SK-N-SH (cell line): ENCODE measurements at regions not wholly inside any gene's neighbourhood (a gene's known extent, or its start where the extent isn't known, plus 50 kb on each side); places are given as distances from the start of the nearest gene placed in this dataset.

Source experiments
- CTCF ChIA-PET: fragments of 300-600, 350-600 bp; formaldehyde crosslinking; extraction: SDS; loops from one replicate; lab custom pipeline; 2021; lab: Yijun Ruan, JAX
- POLR2A ChIA-PET: fragments of 350-600 bp; sonication (Branson Sonifier 250); formaldehyde crosslinking; extraction: SDS; loops from one replicate; lab custom pipeline; 2020; ENCODE audit warnings: antibody characterized with exemption, inconsistent platforms; lab: Yijun Ruan, JAX
- DNase-seq: peaks from one replicate; pipeline ENCODE4 v3.0.0; 2012
- H2AFZ ChIP-seq: fragments of 200-600 bp; sonication (generic); 2 replicates; pipeline ENCODE4 v1.8.1; 2016; ENCODE audit warnings: antibody characterized with exemption, mild to moderate bottlenecking, low read depth
- H3F3A ChIP-seq: fragments of 200-600 bp; sonication (generic); replicated peaks from 2 replicates; pipeline ENCODE3; 2016; ENCODE audit warnings: antibody characterized with exemption, mild to moderate bottlenecking; ENCODE audit not compliant: insufficient read depth
- H3K27ac ChIP-seq, 2 experiments: fragments of 200-500 bp in 1 of 2; fragments of 200-600 bp in 1 of 2; sonication (Bioruptor generic) in 1 of 2; sonication (generic), shearing (Covaris generic) in 1 of 2; 2 replicates each; pipeline versions ENCODE4 v1.5.1 to v1.6.1; 2014 to 2016; ENCODE audit warnings: low read depth in 2 of 2, inconsistent platforms in 1 of 2, low read length in 1 of 2, mild to moderate bottlenecking in 1 of 2, mixed read lengths in 1 of 2
- H3K27me3 ChIP-seq: fragments of 200-600 bp; sonication (generic), shearing (Covaris generic); 2 replicates; pipeline ENCODE4 v1.6.1; 2016; ENCODE audit warnings: mixed run types; ENCODE audit not compliant: insufficient read depth
- H3K36me3 ChIP-seq, 2 experiments: fragments of 200-500 bp in 1 of 2; fragments of 200-600 bp in 1 of 2; sonication (Bioruptor generic) in 1 of 2; sonication (generic) in 1 of 2; replicated peaks in 1 of 2; 2 replicates each; pipeline versions ENCODE3 to v1.5.1; 2014 to 2016; ENCODE audit warnings: low read length in 1 of 2, mild to moderate bottlenecking in 1 of 2; ENCODE audit not compliant: insufficient read depth in 2 of 2, control insufficient read depth in 1 of 2
- H3K4me1 ChIP-seq, 2 experiments: fragments of 200-500 bp in 1 of 2; fragments of 200-600 bp in 1 of 2; sonication (Bioruptor generic) in 1 of 2; sonication (generic), shearing (Covaris generic) in 1 of 2; 2 replicates each; pipeline versions ENCODE4 v1.5.1 to v1.6.1; 2014 to 2016; ENCODE audit warnings: low read depth in 1 of 2, low read length in 1 of 2, mixed run types in 1 of 2; ENCODE audit not compliant: insufficient read depth in 2 of 2, control insufficient read depth in 1 of 2
- H3K4me2 ChIP-seq: fragments of 200-600 bp; sonication (generic), shearing (Covaris generic); 2 replicates; pipeline ENCODE4 v1.6.1; 2017; ENCODE audit warnings: mixed run types
- H3K4me3 ChIP-seq, 2 experiments: fragments of 200-500 bp in 1 of 2; fragments of 200-600 bp in 1 of 2; sonication (Bioruptor generic) in 1 of 2; sonication (generic), shearing (Covaris generic) in 1 of 2; 2 replicates each; pipeline versions ENCODE4 v1.5.1 to v1.8.1; 2014 to 2016; ENCODE audit warnings: low read depth in 2 of 2, inconsistent platforms in 1 of 2, low read length in 1 of 2, mild to moderate bottlenecking in 1 of 2, mixed read lengths in 1 of 2, moderate library complexity in 1 of 2
- H3K79me2 ChIP-seq: fragments of 200-600 bp; sonication (generic); 2 replicates; pipeline ENCODE4 v1.8.1; 2017; ENCODE audit warnings: mild to moderate bottlenecking; ENCODE audit not compliant: insufficient read depth
- H3K9ac ChIP-seq: fragments of 200-600 bp; sonication (generic); 2 replicates; pipeline ENCODE4 v1.6.1; 2017; ENCODE audit warnings: mixed run types
- H3K9me2 ChIP-seq: fragments of 200-600 bp; sonication (generic); 2 replicates; pipeline ENCODE4 v1.6.1; 2017; ENCODE audit warnings: mixed run types
- H3K9me3 ChIP-seq: fragments of 200-600 bp; sonication (generic); 2 replicates; pipeline ENCODE4 v1.6.1; 2017; ENCODE audit warnings: mixed run types, mild to moderate bottlenecking, moderate library complexity
- H4K20me1 ChIP-seq: fragments of 200-600 bp; sonication (generic); 2 replicates; pipeline ENCODE4 v1.6.1; 2017; ENCODE audit warnings: mild to moderate bottlenecking, mixed run types; ENCODE audit not compliant: insufficient read depth
- CHD2 ChIP-seq: fragments of 150-350 bp; IDR thresholded peaks from 2 replicates; pipeline ENCODE4 v1.6.1; 2018; ENCODE audit warnings: low read length; ENCODE audit not compliant: partially characterized antibody
- ELF1 ChIP-seq: IDR thresholded peaks from 2 replicates; pipeline ENCODE4 v1.4.0; 2012
- EZH2phosphoT487 ChIP-seq: fragments of 200-600 bp; sonication (generic); IDR thresholded peaks from 2 replicates; pipeline ENCODE4 v1.6.1; 2017; ENCODE audit warnings: low read depth, mixed run types, mild to moderate bottlenecking, antibody characterized with exemption, moderate library complexity, borderline replicate concordance
- FOSL2 ChIP-seq: IDR thresholded peaks from 2 replicates; pipeline ENCODE4 v1.4.0; 2012; ENCODE audit warnings: low read depth, mild to moderate bottlenecking, moderate library complexity, borderline replicate concordance
- FOXM1 ChIP-seq: IDR thresholded peaks from 2 replicates; pipeline ENCODE4 v1.4.0; 2012; ENCODE audit warnings: low read depth, mild to moderate bottlenecking
- GATA2 ChIP-seq: sonication (generic); formaldehyde crosslinking; IDR thresholded peaks from 2 replicates; pipeline ENCODE4 v1.5.0; 2020; ENCODE audit warnings: mild to moderate bottlenecking, missing genetic modification reagents
- IRF3 ChIP-seq: fragments of 150-350 bp; IDR thresholded peaks from 2 replicates; pipeline ENCODE4 v1.6.1; 2016; ENCODE audit warnings: mild to moderate bottlenecking, low read depth, low read length
- MXI1 ChIP-seq: IDR thresholded peaks from 2 replicates; pipeline ENCODE4 v1.6.1; 2012; ENCODE audit warnings: mild to moderate bottlenecking, low read depth, low read length, improper control_type of control experiment
- NFIC ChIP-seq: IDR thresholded peaks from 2 replicates; pipeline ENCODE4 v1.4.0; 2012; ENCODE audit warnings: borderline replicate concordance
- NRF1 ChIP-seq: IDR thresholded peaks from 2 replicates; pipeline ENCODE4 v1.6.1; 2012; ENCODE audit warnings: low read depth, mild to moderate bottlenecking, low read length
- PBX3 ChIP-seq: IDR thresholded peaks from 2 replicates; pipeline ENCODE4; 2012
- RCOR1 ChIP-seq: fragments of 150-350 bp; IDR thresholded peaks from 2 replicates; pipeline ENCODE4 v1.6.1; 2017; ENCODE audit warnings: antibody characterized with exemption, low read length
- RFX5 ChIP-seq: IDR thresholded peaks from 2 replicates; pipeline ENCODE4 v1.6.1; 2012; ENCODE audit warnings: mild to moderate bottlenecking, improper control_type of control experiment, low read length
- RXRA ChIP-seq: IDR thresholded peaks from 2 replicates; pipeline ENCODE4 v1.4.0; 2012; ENCODE audit warnings: low read depth, mild to moderate bottlenecking, borderline replicate concordance
- TCF12 ChIP-seq: IDR thresholded peaks from 2 replicates; pipeline ENCODE4 v1.4.0; 2012
- USF2 ChIP-seq: fragments of 150-350 bp; IDR thresholded peaks from 2 replicates; pipeline ENCODE4 v1.6.1; 2017; ENCODE audit warnings: antibody characterized with exemption, low read length, low read depth, borderline replicate concordance
- YY1 ChIP-seq: IDR thresholded peaks from 2 replicates; pipeline ENCODE4 v1.4.0; 2012; ENCODE audit warnings: low read depth, mild to moderate bottlenecking
- ZBTB33 ChIP-seq: IDR thresholded peaks from 2 replicates; pipeline ENCODE4 v1.4.0; 2012; ENCODE audit warnings: low read depth, borderline replicate concordance
- WGBS: methylation state at CpG from one replicate; pipeline ENCODE4 v1.1.6; 2017; ENCODE audit warnings: low lambda C conversion rate; 5-methylcytosine and 5-hydroxymethylcytosine counted together

GRCh38 chr11:123253223-123253622 is 58.2 kb upstream of the CLMP start:
- POLR2A ChIA-PET: no interaction called here
- H3K4me3 ChIP-seq: no peak overlapping the region
- no peaks in the 10 kb centered on the region for H3K36me3 ChIP-seq
- H3K27ac ChIP-seq: no peak overlapping the region
- DNase-seq: no peak
- no peak overlapping the region for H2AFZ ChIP-seq
- no peak for TF ChIP-seq NRF1
- no peak for TF ChIP-seq IRF3
- TF ChIP-seq ZBTB33: no peak
- no peak for TF ChIP-seq TCF12
- no peak for TF ChIP-seq CHD2
- no peak for TF ChIP-seq YY1
- TF ChIP-seq NFIC: no peak
- TF ChIP-seq, all 33 proteins: peak for 0
- no peak overlapping the region for H3K9ac ChIP-seq
- H3K9me3 ChIP-seq: no peaks in the 10 kb centered on the region
- no peaks in the 10 kb centered on the region for H3K79me2 ChIP-seq
- no peaks in the 10 kb centered on the region for H4K20me1 ChIP-seq
- H3K4me1 ChIP-seq: no peaks in the 10 kb centered on the region; a peak in 2 of 4 replicates
- 90% methylated on average over 8 of the region's 8 CpGs for WGBS
- H3K4me2 ChIP-seq: no peak overlapping the region
- peaks cover 5% of the 10 kb centered on the region for H3F3A ChIP-seq
- no peaks in the 10 kb centered on the region for H3K27me3 ChIP-seq
- no peaks in the 10 kb centered on the region for H3K9me2 ChIP-seq
- CTCF ChIA-PET: interaction anchor here (2.9 to 11.4 kb wide), 3 partner anchors 7 to 150 kb away, joined by 13 to 126 read pairs (median 26); no protein-coding TSS in a partner anchor

GRCh38 chr11:123251657-123252344 is 56.8 kb upstream of the CLMP start:
- Histone ChIP-seq H3K4me2 (no peak overlapping the region), H3K27ac (no peak overlapping the region), H3K79me2 (no peaks in the 10 kb centered on the region), H2AFZ (no peak overlapping the region), H3K9ac (no peak overlapping the region), H3K4me3 (no peak overlapping the region), H3K27me3 (no peaks in the 10 kb centered on the region), H3K9me3 (no peaks in the 10 kb centered on the region), H3K9me2 (no peaks in the 10 kb centered on the region), H3F3A (peaks cover 6% of the 10 kb centered on the region), H4K20me1 (no peaks in the 10 kb centered on the region), H3K36me3 (no peaks in the 10 kb centered on the region), H3K4me1 (peaks cover 3% of the 10 kb centered on the region in 2 experiments; a peak in 2 of 4 replicates)
- ChIA-PET POLR2A (interaction anchor here (1.0 kb wide), 1 partner anchor 149 kb away, joined by 3 read pairs; no protein-coding TSS in a partner anchor), CTCF (interaction anchor here (1.0 to 11.4 kb wide), 10 partner anchors 9 to 297 kb away, joined by 3 to 126 read pairs (median 5); no protein-coding TSS in a partner anchor)
- 85% methylated on average over 7 of the region's 7 CpGs for WGBS
- DNase-seq: no peak
- no peak for TF ChIP-seq FOXM1
- TF ChIP-seq MXI1: no peak
- TF ChIP-seq EZH2phosphoT487: no peak
- TF ChIP-seq RXRA: no peak
- TF ChIP-seq RFX5: no peak
- TF ChIP-seq TCF12: no peak
- TF ChIP-seq USF2: no peak
- no peak for TF ChIP-seq RCOR1
- no peak for TF ChIP-seq IRF3
- TF ChIP-seq GATA2: no peak
- no peak for TF ChIP-seq PBX3
- no peak for TF ChIP-seq ELF1
- no peak for TF ChIP-seq NRF1
- TF ChIP-seq FOSL2: no peak
